Endothelial cell (in vitro differentiated cells): ENCODE measurements at regions not wholly inside any gene's neighbourhood (a gene's known extent, or its start where the extent isn't known, plus 50 kb on each side); places are given as distances from the start of the nearest gene placed in this dataset.
"Not testable (repeated sequence)": the region's sequence is repeated elsewhere in the genome, so short reads cannot be mapped to it uniquely, and the experiment has no call there.

Experiments used
- DNase-seq: peaks from one replicate; pipeline ENCODE4 v3.0.0; 2021; ENCODE audit warnings: low spot score
- H3K27ac Mint-ChIP-seq: one replicate; pipeline ENCODE4 v1.8.0; 2021; ENCODE audit warnings: mixed read lengths, inconsistent platforms; ENCODE audit not compliant: unreplicated experiment
- H3K27me3 Mint-ChIP-seq: one replicate; pipeline ENCODE4 v1.8.0; 2021; ENCODE audit warnings: mild to moderate bottlenecking, moderate library complexity, mixed read lengths, inconsistent platforms; ENCODE audit not compliant: unreplicated experiment
- H3K36me3 Mint-ChIP-seq: one replicate; pipeline ENCODE4 v1.8.0; 2021; ENCODE audit warnings: mild to moderate bottlenecking, low read depth, mixed read lengths, inconsistent platforms; ENCODE audit not compliant: unreplicated experiment
- H3K4me1 Mint-ChIP-seq: one replicate; pipeline ENCODE4 v1.8.0; 2021; ENCODE audit warnings: mild to moderate bottlenecking, mixed read lengths, inconsistent platforms; ENCODE audit not compliant: unreplicated experiment
- H3K4me3 Mint-ChIP-seq: one replicate; pipeline ENCODE4 v1.8.0; 2021; ENCODE audit warnings: mild to moderate bottlenecking, mixed read lengths, inconsistent platforms; ENCODE audit not compliant: unreplicated experiment
- H3K9me3 Mint-ChIP-seq: one replicate; pipeline ENCODE4 v1.8.0; 2021; ENCODE audit warnings: mixed read lengths, inconsistent platforms; ENCODE audit not compliant: unreplicated experiment
- CTCF ChIP-seq: fragments of 200-600 bp; sonication (generic); IDR thresholded peaks from one replicate; pipeline ENCODE4 v1.5.0; 2021; ENCODE audit warnings: antibody characterized with exemption; ENCODE audit not compliant: unreplicated experiment

- no peak overlapping the region for H3K4me3 Mint-ChIP-seq
- DNase-seq: no peak
- H3K27me3 Mint-ChIP-seq: peaks cover 3% of the 10 kb centered on the region
- no peaks in the 10 kb centered on the region for H3K4me1 Mint-ChIP-seq
- H3K36me3 Mint-ChIP-seq: no peaks in the 10 kb centered on the region
- H3K9me3 Mint-ChIP-seq: no peaks in the 10 kb centered on the region
- no peak overlapping the region for H3K27ac Mint-ChIP-seq
- TF ChIP-seq CTCF: no peak
Observed at GRCh38 chrX:13448941-13449340, 120.5 kb upstream of the EGFL6 start.

- DNase-seq, H3K36me3 Mint-ChIP-seq, H3K4me1 Mint-ChIP-seq, H3K27ac Mint-ChIP-seq, H3K4me3 Mint-ChIP-seq, H3K9me3 Mint-ChIP-seq, H3K27me3 Mint-ChIP-seq: not testable (repeated sequence)
Observed at GRCh38 chrX:13441608-13442007, 121.8 kb upstream of the ATXN3L start.

GRCh38 chrX:13440176-13440575 is 120.3 kb upstream of the ATXN3L start:
- H3K4me1 Mint-ChIP-seq: no peaks in the 10 kb centered on the region
- H3K4me3 Mint-ChIP-seq: no peak overlapping the region
- no peak for DNase-seq
- no peaks in the 10 kb centered on the region for H3K36me3 Mint-ChIP-seq
- no peaks in the 10 kb centered on the region for H3K9me3 Mint-ChIP-seq
- TF ChIP-seq CTCF: no peak
- no peak overlapping the region for H3K27ac Mint-ChIP-seq
- no peaks in the 10 kb centered on the region for H3K27me3 Mint-ChIP-seq

GRCh38 chrX:13433298-13433605 is 113.4 kb upstream of the ATXN3L start:
- Mint-ChIP-seq H3K4me1 (peaks cover 7% of the 10 kb centered on the region), H3K27ac (no peak overlapping the region), H3K9me3 (no peaks in the 10 kb centered on the region), H3K27me3 (no peaks in the 10 kb centered on the region), H3K36me3 (no peaks in the 10 kb centered on the region), H3K4me3 (no peak overlapping the region)
- TF ChIP-seq CTCF: no peak
- DNase-seq: no peak

GRCh38 chrX:13432414-13433297 is 112.8 kb upstream of the ATXN3L start:
- H3K4me1 Mint-ChIP-seq: peaks cover 8% of the 10 kb centered on the region
- H3K27me3 Mint-ChIP-seq: no peaks in the 10 kb centered on the region
- DNase-seq: no peak
- no peaks in the 10 kb centered on the region for H3K9me3 Mint-ChIP-seq
- no peaks in the 10 kb centered on the region for H3K36me3 Mint-ChIP-seq
- no peak overlapping the region for H3K4me3 Mint-ChIP-seq
- no peak overlapping the region for H3K27ac Mint-ChIP-seq
- TF ChIP-seq CTCF: no peak
